WTC11 (cell line): ENCODE measurements at regions not wholly inside any gene's neighbourhood (a gene's known extent, or its start where the extent isn't known, plus 50 kb on each side); places are given as distances from the start of the nearest gene placed in this dataset.

Experiments used
- ATAC-seq: fragments of 200-7000 bp; cut with Tn5 transposase; 2 replicates; pipeline ENCODE4 v1.10.0; 2021; ENCODE audit warnings: mild to moderate bottlenecking, moderate library complexity
- CTCF ChIA-PET: fragments of 300-600 bp; sonication (Branson Sonifier 250); formaldehyde crosslinking; loops from one replicate; lab custom pipeline; 2021; ENCODE audit warnings: antibody characterized with exemption; lab: Charles Lee
- POLR2A ChIA-PET: fragments of 350-600 bp; sonication (Branson Sonifier 250); formaldehyde crosslinking; loops from one replicate; lab custom pipeline; 2021; ENCODE audit warnings: antibody characterized with exemption; lab: Charles Lee
- DNase-seq: peaks from one replicate; pipeline ENCODE4 v3.0.0; 2021; ENCODE audit warnings: low spot score
- H3K27ac Mint-ChIP-seq: 2 replicates; pipeline ENCODE4 v1.8.0; 2021; ENCODE audit warnings: mixed read lengths
- H3K27me3 Mint-ChIP-seq: 2 replicates; pipeline ENCODE4 v1.8.0; 2021; ENCODE audit warnings: low read depth, mild to moderate bottlenecking, moderate library complexity, mixed read lengths
- H3K36me3 Mint-ChIP-seq: 2 replicates; pipeline ENCODE4 v1.8.0; 2021; ENCODE audit warnings: mixed read lengths
- H3K4me1 Mint-ChIP-seq: 2 replicates; pipeline ENCODE4 v1.8.0; 2022; ENCODE audit warnings: mixed read lengths
- H3K4me3 Mint-ChIP-seq: 2 replicates; pipeline ENCODE4 v1.8.0; 2021; ENCODE audit warnings: mild to moderate bottlenecking, moderate library complexity, mixed read lengths
- H3K9me3 Mint-ChIP-seq: 2 replicates; pipeline ENCODE4 v1.8.0; 2021; ENCODE audit warnings: mixed read lengths
- ARID4B ChIP-seq: sonication (generic); formaldehyde crosslinking; IDR thresholded peaks from 2 replicates; pipeline ENCODE4 v1.8.0; 2023; ENCODE audit warnings: missing genetic modification reagents, mild to moderate bottlenecking, borderline replicate concordance
- E2F4 ChIP-seq: sonication (generic); formaldehyde crosslinking; IDR thresholded peaks from 2 replicates; pipeline ENCODE4 v1.8.1; 2022; ENCODE audit warnings: low read depth, mild to moderate bottlenecking, moderate library complexity, missing genetic modification reagents, borderline replicate concordance
- KAT7 ChIP-seq: sonication (generic); formaldehyde crosslinking; IDR thresholded peaks from 2 replicates; pipeline ENCODE4 v1.8.1; 2023; ENCODE audit warnings: missing genetic modification reagents, mild to moderate bottlenecking, borderline replicate concordance
- MAX ChIP-seq: sonication (generic); formaldehyde crosslinking; IDR thresholded peaks from 2 replicates; pipeline ENCODE4 v1.8.0; 2022; ENCODE audit warnings: mild to moderate bottlenecking, missing genetic modification reagents
- NFYB ChIP-seq: sonication (generic); formaldehyde crosslinking; conservative IDR thresholded peaks from 2 replicates; pipeline ENCODE4 v1.8.0; 2022; ENCODE audit warnings: low read depth, missing genetic modification reagents
- OVOL2 ChIP-seq: fragments of 250-450 bp; sonication (Bioruptor Pico); IDR thresholded peaks from 2 replicates; pipeline ENCODE4 v1.9.0; 2021; ENCODE audit warnings: mild to moderate bottlenecking, borderline replicate concordance
- RORB ChIP-seq: fragments of 250-450 bp; sonication (Bioruptor Pico); IDR thresholded peaks from 2 replicates; pipeline ENCODE4 v1.9.0; 2021; ENCODE audit warnings: mild to moderate bottlenecking
- TCF7 ChIP-seq: sonication (generic); formaldehyde crosslinking; IDR thresholded peaks from 2 replicates; pipeline ENCODE4 v1.8.0; 2022; ENCODE audit warnings: mild to moderate bottlenecking, low read depth, missing genetic modification reagents, moderate library complexity
- ZNF138 ChIP-seq: sonication (generic); formaldehyde crosslinking; conservative IDR thresholded peaks from 2 replicates; pipeline ENCODE4 v1.8.1; 2022; ENCODE audit warnings: mild to moderate bottlenecking, moderate library complexity, missing genetic modification reagents
- ZNF219 ChIP-seq: sonication (generic); formaldehyde crosslinking; IDR thresholded peaks from 2 replicates; pipeline ENCODE4 v1.8.0; 2023; ENCODE audit warnings: missing genetic modification reagents, mild to moderate bottlenecking, borderline replicate concordance
- ZNF263 ChIP-seq: sonication (generic); formaldehyde crosslinking; IDR thresholded peaks from 2 replicates; pipeline ENCODE4 v1.8.1; 2022; ENCODE audit warnings: low read depth, mild to moderate bottlenecking, moderate library complexity, missing genetic modification reagents
- ZNF317 ChIP-seq: sonication (generic); formaldehyde crosslinking; IDR thresholded peaks from 2 replicates; pipeline ENCODE4 v1.8.1; 2023; ENCODE audit warnings: low read depth, mild to moderate bottlenecking, moderate library complexity, missing genetic modification reagents, borderline replicate concordance
- TF ChIP-seq, protein P1 (sequence below): sonication (generic); formaldehyde crosslinking; IDR thresholded peaks from 2 replicates; pipeline ENCODE4 v1.8.0; 2022; ENCODE audit warnings: mild to moderate bottlenecking, missing genetic modification reagents

DNA sequence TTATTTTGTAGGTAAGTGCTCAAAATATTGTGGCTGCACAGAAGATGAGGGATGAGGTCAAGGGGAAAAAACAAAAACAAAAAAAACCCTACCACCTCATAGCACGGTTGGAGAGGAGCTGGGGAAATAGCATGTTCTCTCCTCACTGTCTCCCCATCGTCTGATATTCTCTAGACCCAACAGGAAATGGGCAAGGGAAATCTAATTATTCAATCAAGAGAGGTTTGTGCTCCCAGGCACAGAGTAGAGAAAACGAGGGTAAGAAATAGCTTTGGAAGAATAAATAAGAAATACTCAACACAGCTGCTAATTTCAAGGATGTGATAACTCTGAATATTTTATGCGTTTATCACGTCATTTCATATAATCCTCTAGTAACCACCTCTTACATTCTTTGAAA lies 619.2 kb upstream of the GNPDA2 start:
- ATAC-seq (0 out of 2 replicates have a peak, but pooled peaks have one; percentile 24), DNase-seq (no peak)
- H3K4me3 Mint-ChIP-seq, result no peak overlapping the region
- TF ChIP-seq E2F4 (CRISPR knock-in tag), result no peak
- TF ChIP-seq, protein P1, sequence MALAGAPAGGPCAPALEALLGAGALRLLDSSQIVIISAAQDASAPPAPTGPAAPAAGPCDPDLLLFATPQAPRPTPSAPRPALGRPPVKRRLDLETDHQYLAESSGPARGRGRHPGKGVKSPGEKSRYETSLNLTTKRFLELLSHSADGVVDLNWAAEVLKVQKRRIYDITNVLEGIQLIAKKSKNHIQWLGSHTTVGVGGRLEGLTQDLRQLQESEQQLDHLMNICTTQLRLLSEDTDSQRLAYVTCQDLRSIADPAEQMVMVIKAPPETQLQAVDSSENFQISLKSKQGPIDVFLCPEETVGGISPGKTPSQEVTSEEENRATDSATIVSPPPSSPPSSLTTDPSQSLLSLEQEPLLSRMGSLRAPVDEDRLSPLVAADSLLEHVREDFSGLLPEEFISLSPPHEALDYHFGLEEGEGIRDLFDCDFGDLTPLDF (CRISPR knock-in tag), result no peak
- TF ChIP-seq RORB (CRISPR knock-in tag), result no peak
- TF ChIP-seq OVOL2 (CRISPR knock-in tag), result no peak
- no peak for TF ChIP-seq KAT7 (CRISPR knock-in tag)
- no peak for TF ChIP-seq ZNF263
- TF ChIP-seq MAX (CRISPR knock-in tag), result no peak
- no peak for TF ChIP-seq ZNF219
- no peak for TF ChIP-seq ARID4B (CRISPR knock-in tag)
- H3K4me1 Mint-ChIP-seq, result peaks cover 36% of the 10 kb centered on the region
- no peaks in the 10 kb centered on the region for H3K36me3 Mint-ChIP-seq
- peak overlapping the region; percentile 4 for H3K27ac Mint-ChIP-seq
- ChIA-PET CTCF (no interaction called here), POLR2A (no interaction called here)
- H3K9me3 Mint-ChIP-seq, result no peaks in the 10 kb centered on the region; the same call in 1 of the 2 replicates
- H3K27me3 Mint-ChIP-seq, result no peaks in the 10 kb centered on the region

GRCh38 chr4:45331802-45332201 lies 605.4 kb upstream of the GNPDA2 start:
- H3K27me3 Mint-ChIP-seq, result no peaks in the 10 kb centered on the region
- DNase-seq (peak; percentile 12), ATAC-seq (peak; percentile 84)
- no peak for TF ChIP-seq ZNF138 (CRISPR knock-in tag)
- TF ChIP-seq ZNF317, result 0 out of 2 replicates have a peak, but pooled peaks have one; percentile 67
- H3K27ac Mint-ChIP-seq, result no peak overlapping the region
- CTCF ChIA-PET, result no interaction called here
- no peaks in the 10 kb centered on the region for H3K9me3 Mint-ChIP-seq
- no peak overlapping the region for H3K4me3 Mint-ChIP-seq
- H3K4me1 Mint-ChIP-seq, result peaks cover 19% of the 10 kb centered on the region
- no peaks in the 10 kb centered on the region for H3K36me3 Mint-ChIP-seq
- POLR2A ChIA-PET, result no interaction called here

DNA sequence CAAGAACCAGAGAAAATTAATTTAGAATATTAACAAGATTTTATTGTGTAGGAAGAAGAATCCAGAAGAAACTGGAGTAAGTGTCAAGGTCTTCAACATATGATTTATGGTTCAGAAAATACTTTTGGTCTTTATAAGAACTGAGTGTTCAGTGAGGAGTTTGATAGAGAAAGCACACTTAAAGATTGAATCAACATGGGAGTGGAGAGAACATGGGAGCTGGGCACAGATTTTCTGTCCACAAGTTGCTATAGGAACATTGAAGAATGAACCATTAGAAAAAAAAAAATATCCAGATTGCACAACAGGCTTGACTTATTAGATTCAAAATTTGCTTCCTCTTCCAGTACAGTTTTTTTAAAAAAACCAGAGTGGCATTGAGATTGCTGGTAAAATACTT lies 601.2 kb upstream of the GNPDA2 start:
- Mint-ChIP-seq H3K27me3 (no peaks in the 10 kb centered on the region), H3K36me3 (no peaks in the 10 kb centered on the region), H3K4me3 (no peak overlapping the region), H3K4me1 (peaks cover 17% of the 10 kb centered on the region), H3K27ac (no peak overlapping the region), H3K9me3 (no peaks in the 10 kb centered on the region; the same call in 1 of the 2 replicates)
- ChIA-PET POLR2A (no interaction called here), CTCF (no interaction called here)
- ATAC-seq (no peak), DNase-seq (no peak)
- TF ChIP-seq TCF7 (CRISPR knock-in tag) (no peak), E2F4 (CRISPR knock-in tag) (no peak), NFYB (CRISPR knock-in tag) (no peak)
